VCaP (cell line): ENCODE measurements at regions not wholly inside any gene's neighbourhood (a gene's known extent, or its start where the extent isn't known, plus 50 kb on each side); places are given as distances from the start of the nearest gene placed in this dataset.

Experiments used
- H3K27ac ChIP-seq: fragments of 450-650 bp; 2 replicates; pipeline ENCODE4 v1.5.1; 2017
- CTCF ChIP-seq: fragments of 450-650 bp; conservative IDR thresholded peaks from 2 replicates; pipeline ENCODE4 v1.5.1; 2017; ENCODE audit warnings: mild to moderate bottlenecking, moderate library complexity

- TF ChIP-seq CTCF, result no peak
- no peak overlapping the region for H3K27ac ChIP-seq
Observed at GRCh38 chr14:101200650-101201516, 297.4 kb upstream of the RTL1 start.

GRCh38 chr14:101201535-101202151 lies 298.1 kb upstream of the RTL1 start:
- H3K27ac ChIP-seq, result no peak overlapping the region
- no peak for TF ChIP-seq CTCF

- no peak for TF ChIP-seq CTCF
- no peak overlapping the region for H3K27ac ChIP-seq
Observed at GRCh38 chr14:101202627-101203404, 299.3 kb upstream of the RTL1 start.

- no peak for TF ChIP-seq CTCF
- no peak overlapping the region for H3K27ac ChIP-seq
Observed at GRCh38 chr14:101206556-101206955, 303.0 kb upstream of the RTL1 start.

- no peak for TF ChIP-seq CTCF
- H3K27ac ChIP-seq, result no peak overlapping the region
Observed at GRCh38 chr14:101207041-101207440, 303.5 kb upstream of the RTL1 start.

- TF ChIP-seq CTCF, result no peak
- H3K27ac ChIP-seq, result no peak overlapping the region
Observed at GRCh38 chr14:101207897-101208296, 304.4 kb upstream of the RTL1 start.

GRCh38 chr14:101209594-101209993 lies 306.1 kb upstream of the RTL1 start:
- no peak for TF ChIP-seq CTCF
- no peak overlapping the region for H3K27ac ChIP-seq
